ENCODE measurements at regions not wholly inside any gene's neighbourhood (a gene's known extent, or its start where the extent isn't known, plus 50 kb on each side); places are given as distances from the start of the nearest gene placed in this dataset.

DNA sequence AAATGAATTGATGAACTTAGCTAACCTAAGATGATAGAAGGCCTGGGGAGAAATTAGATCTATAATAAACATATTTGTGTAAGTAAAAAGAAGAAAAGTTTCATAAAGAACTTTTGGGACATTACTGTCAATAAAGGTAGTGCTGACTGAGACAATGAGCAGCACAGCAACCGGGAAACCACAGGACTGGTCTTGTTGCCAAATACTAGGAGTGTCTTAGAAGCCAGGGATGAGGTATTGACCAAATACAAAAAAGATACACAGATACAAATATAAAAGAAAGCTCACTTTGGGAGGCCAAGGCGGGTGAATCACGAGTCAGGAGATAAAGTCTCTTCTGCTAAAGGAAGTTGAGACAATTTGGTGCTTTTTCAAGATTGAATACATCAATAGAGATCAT, 362.4 kb upstream of the ZNF385D start:
- no peak for DNase-seq (ENCODE audit: low spot score)

DNA sequence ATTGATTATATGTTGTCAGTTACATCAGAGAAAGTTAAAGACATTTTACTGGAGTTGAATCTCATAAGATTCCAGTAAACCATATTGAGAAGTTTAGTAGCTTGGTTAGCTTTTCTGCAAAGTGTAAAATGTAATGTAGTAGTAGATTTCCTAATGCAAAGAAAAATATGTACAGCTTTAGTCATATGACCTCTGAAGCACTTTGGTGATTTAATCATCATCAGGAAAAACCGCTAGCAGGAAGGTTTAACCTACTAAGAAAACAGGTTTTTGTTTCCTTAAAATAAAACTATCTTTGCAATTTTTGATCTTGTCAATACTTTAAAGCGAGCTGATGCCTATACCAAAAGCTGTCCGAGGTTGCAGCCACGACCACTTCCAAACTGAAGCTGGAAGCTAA, 364.6 kb upstream of the ZNF385D start:
- no peak for DNase-seq (ENCODE audit: low spot score)

DNA sequence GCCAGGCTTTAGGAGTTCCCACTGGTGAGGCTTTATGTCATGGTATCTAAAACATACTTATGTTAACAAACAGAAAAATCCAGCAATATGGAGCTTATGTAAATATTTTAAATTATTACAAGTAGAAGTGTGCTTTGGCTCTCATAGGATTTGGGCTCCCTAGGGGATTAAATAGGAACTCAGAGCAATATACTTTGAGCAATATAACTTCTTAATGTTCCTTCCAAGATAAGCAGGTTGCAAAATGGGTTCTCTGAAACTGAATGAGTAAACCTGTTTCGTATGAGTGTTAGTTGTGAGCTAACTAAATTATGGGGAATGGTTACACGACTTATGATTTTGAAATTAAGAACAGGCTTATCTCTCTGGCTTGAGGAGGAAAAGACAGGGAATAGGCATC, 366.1 kb upstream of the ZNF385D start:
- no peak for DNase-seq (ENCODE audit: low spot score)

DNA sequence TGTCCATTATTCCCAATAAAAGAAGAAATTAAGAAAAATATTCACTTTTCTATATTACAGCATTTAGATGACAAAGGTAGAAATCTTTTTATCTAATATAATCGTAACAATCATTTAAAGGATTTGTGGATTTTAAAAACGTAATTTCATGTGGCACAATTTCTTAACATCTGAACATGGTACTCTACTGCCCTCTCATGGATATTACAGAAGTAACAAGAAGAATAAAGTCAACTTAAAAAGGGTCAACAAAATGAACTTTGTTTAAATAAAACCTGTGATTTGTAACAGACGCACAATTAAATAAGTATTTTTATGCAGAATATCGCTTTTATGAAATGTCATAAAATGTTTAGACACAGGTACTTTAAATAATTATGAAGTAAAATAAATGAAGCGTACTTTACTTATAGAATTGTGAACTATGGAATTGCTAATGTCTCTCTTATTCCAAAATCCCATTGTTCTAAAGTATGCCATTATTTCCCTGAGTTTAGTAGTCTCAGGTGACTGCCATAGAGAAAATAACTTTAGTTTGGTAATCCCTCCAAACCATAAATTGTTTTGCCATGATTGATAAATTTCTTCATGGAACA, 366.8 kb upstream of the ZNF385D start:
- DNase-seq (ENCODE audit: low spot score) = no peak

DNA sequence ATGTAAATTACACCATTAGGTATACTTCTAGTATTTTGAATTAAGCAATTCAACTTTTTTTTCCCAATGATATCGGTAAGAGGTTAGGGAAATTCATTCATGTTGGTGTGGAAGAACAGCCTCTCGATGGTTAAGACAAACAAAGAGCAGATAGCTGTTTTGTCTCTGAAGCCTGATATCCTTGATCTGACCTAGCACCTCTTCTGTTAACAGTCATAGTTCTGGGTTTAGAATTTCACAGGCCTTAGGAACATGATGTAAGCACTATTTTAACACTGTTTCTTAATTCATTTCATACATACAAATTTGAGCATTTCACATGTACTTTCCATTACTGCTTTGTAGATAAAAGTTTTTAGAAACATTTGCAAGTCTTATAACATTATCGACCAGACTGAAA, 367.5 kb upstream of the ZNF385D start:
- no peak for DNase-seq (ENCODE audit: low spot score)

DNA sequence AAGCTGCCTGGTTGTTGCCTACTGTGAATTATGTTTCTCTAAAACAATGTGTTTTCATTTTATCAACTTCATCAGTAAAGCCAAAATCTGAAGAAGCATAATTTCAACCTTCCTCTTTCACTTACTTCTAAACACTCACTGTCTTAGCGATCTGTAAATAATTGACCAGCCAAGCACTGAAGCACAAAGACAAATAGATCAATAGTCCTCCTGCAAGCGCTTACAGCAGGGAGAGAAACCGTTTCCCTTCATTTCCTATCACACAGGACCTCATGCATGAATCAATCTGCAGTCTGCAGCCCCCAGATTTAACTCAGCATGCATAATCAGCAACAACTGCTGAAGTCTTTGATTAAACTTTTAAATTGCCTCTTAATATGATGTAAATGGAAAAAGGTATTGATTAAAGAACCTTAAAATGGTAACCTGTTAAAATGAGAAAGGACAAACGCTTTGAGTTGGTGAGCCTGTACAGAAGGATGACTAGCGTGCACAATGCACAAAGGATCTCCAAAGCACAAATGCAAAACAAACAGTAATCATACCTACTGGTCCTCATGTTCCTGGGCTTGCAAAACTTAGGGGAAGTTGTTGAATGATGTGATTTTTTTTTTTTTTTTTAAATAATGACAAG, 370.2 kb upstream of the ZNF385D start:
- DNase-seq (ENCODE audit: low spot score) = no peak

DNA sequence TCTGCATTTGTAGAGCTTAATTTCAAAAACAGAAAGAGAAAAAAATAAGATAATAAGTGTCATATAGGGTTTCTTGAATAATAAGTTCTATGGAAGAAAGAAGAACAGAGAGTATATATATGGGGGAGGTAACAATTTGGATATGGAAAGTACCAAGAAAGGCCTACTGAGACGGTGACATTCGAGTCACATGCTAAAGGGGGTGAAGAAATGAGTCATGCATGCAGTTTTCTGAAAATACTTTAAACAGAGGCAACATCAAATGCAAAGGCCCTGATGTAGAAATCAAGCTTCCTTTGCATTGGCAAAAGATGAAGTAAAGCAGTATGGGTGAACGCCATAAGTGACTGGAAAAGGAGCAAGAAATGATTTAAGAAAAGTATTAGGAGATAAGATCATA, 371.6 kb upstream of the ZNF385D start:
- DNase-seq (ENCODE audit: low spot score) = no peak

DNA sequence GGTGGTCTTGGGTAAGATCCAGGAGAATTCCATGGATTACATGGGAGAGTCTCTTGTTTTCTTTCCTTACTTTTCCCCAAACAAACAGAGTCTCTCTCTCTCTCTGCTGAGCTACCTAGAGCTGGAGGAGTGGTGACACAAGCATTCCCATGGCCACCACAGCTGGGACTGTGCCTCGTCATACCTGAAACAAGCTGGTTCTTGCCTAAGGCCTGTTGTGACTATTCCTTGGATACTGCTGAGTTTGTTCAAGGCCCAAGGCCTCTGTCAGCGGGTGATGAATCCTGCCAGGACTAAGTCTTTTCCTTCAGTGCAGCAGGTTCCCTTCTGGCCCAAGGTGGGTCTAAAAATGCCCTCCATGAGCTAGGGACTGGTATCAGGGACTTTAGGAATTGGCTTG, 378.1 kb upstream of the ZNF385D start:
- DNase-seq (ENCODE audit: low spot score) = no peak

DNA sequence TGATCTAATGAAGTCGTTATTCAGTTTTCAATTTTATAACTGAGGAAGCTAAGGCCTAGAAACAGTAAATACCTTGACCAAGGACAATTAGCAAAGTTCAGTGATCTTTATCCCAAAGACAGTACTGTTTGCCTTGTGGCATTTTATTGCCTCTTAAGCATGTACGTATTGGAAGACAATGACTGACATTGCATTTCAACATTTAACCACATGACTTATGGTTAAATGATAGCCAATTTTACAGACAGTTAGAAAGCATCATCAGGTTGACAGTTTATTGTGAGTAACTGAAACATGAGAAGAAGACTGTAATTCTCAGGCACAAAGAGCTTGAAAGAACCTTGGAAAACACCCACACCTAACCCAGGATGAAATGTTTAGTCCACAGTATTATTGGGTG, 390.8 kb upstream of the ZNF385D start:
- no peak for DNase-seq (ENCODE audit: low spot score)

DNA sequence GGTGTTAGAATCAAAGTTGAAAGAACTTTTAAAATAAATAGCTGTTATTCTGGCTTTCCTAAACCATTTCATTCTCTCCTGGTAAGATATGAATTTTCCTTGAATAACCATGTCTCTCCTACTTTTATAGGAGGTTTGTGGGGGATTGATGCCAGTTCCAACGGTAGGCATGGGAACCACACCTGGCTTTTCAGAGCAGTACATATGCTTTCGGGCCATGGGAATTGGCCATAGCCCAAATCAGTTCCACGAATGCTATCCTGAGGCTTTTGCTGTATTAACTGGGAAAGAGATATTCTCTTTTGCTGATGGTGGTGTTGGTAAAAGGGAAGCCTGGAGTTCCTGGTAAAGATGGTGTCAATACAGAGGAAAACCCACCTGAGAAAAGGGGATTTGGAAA, 396.2 kb upstream of the ZNF385D start:
- DNase-seq (ENCODE audit: low spot score) = no peak

DNA sequence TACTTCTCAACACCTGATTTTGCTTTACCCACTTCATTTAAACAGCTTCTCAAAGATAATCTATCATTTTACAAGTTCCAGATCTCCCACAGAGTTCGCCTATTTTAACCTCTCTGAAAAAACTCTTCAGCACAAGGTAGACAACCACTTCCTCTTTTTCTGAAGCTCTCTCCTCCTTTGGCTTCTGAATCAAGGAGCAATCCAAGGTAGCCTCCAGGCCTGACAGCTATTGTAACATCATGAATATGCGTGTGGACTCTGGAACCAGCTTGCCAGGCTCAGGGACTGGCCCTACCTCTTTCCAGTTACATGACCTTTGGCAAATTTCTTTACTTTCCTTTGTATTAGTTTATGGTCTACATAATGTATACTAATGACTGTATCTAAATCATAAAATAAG, 405.9 kb upstream of the ZNF385D start:
- no peak for DNase-seq (ENCODE audit: low spot score)

DNA sequence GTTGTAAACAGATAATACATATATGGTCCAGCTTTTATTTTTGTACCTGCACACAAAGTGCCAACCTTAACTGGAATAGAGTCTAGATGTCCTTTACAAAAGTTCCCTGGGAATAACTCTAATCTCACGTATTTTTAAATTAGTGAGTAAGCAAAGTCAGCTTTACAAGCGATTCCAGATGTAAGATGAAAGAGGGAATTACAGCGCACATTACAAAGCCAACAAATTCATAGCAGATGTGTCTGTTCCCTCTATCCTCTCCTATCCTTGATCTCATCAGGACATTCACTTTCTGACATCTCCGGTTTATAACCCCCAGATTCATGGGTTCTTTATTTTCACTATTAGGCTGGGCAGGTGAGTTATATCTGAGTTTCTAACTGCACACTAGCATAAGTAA, 406.8 kb upstream of the ZNF385D start:
- DNase-seq (ENCODE audit: low spot score) = no peak

DNA sequence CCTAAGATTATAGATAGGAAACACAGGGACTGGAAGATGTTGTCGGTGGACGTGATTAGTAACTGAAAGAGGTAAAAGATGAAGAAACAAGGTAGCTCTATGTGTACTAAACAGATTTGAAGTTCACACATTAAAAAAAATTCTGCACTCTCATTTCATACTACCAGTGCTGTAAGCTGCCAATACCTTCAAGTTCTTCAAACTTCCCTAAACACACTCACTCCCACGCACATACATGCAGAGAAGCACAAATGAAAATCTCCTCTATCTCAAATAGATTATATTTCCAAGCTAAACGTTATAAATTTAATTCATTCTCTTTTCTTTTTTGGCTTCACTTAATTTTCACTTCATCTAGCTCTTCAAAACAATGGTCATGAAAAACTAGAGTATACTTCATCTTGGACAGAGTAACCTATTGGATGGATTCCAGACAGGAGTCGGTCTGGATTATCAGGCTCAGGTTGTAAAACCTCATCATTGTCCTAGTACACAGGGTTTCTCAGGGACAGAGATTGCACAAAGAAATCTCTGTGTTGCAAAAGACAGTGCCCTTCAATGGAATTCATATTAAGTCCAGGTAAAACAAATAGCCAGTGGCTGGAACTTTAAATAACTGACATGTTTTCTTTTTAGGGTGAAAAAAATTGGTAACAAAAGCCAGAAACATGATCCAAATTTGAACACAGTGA, 408.1 kb upstream of the ZNF385D start:
- DNase-seq (ENCODE audit: low spot score) = no peak

DNA sequence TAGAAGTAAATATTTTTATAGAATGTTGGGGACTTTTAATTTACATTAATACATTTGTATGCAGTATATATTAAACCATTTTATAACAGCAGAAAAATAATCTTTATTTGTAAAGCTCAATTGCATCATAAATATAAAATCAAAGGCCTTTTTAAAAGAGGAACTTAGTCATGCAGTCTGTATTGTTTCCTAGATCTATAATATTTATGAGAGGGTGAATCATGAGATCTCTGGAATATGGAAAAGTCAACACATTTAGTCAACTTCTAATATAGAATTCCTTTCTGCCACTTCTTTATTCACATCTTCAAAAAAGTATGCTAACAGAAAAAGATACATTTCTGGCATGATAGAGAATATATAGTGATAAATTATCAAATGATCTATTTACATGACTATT, 410.3 kb upstream of the ZNF385D start:
- no peak for DNase-seq (ENCODE audit: low spot score)

DNA sequence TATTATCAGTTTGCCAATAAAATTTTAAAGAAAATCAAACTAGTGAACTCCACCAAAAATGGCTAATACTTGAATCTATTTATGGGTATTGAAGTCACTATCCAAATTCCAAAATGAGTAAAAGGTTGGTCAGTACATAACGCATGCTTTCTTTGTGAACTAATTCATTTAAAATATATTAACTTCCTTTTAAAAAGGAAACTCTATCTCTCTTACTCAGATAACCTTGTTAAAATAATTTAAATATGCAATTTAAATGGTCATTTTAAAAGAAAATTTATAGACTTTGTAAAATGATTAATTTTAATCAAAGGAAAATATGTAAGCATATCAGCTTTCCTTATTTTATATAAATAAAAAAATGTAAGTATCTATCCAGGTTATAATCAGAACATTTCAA, 419.4 kb upstream of the ZNF385D start:
- DNase-seq (ENCODE audit: low spot score) = no peak

DNA sequence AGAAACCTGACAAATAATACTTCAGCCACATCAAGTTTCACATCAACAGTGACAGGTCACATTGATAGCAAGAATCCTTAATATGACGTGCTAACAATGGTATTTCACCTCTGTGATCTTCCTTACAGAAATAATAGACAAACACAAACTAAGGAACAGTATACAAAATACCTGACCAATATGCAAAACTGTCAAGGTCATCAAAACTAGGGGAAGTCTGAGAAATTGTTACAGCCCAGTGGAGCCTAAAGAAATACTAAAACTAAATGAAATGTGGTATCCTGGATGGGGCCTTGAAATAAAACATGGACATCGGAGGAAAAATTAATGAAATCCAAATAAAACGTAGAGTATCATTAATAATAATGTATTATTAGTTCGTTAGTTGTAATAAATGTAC, 422.0 kb upstream of the ZNF385D start:
- DNase-seq (ENCODE audit: low spot score) = no peak

DNA sequence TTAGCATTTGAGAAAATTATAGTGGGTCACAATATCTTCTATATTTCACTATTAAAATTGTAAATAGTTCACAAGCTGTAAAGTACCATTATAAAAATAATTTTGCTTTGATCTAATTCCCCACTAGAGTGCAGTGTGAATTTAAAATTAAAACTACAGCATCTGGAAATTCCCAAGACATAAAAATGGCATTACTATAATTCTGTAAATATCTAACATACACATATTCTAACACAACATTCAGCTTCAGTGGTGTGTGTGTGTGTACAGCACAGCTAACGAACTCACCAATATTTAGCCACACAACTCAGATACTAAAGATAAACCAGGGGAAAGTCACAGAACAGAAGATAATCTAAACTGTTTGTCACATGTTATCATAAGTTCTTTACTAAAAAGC, 424.9 kb upstream of the ZNF385D start:
- no peak for DNase-seq (ENCODE audit: low spot score)

DNA sequence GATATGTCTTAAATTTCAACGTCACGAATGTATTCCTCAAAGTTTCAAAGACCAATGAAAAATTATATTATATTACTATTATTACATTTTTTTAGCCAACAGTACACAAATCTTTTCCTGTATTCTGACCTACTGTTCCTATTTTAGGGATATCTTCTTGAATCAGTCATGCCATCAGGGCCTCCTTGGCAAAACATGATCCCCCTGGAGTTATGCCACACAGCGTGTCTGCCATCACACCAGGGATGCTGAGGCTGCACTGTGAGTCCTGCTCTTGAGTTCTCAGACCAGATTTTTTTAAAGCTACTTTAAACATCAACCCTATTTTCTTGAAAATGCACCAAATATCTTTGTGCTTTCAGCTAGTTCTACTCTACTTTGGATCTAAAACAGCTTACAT, 425.9 kb upstream of the ZNF385D start:
- DNase-seq (ENCODE audit: low spot score) = no peak

DNA sequence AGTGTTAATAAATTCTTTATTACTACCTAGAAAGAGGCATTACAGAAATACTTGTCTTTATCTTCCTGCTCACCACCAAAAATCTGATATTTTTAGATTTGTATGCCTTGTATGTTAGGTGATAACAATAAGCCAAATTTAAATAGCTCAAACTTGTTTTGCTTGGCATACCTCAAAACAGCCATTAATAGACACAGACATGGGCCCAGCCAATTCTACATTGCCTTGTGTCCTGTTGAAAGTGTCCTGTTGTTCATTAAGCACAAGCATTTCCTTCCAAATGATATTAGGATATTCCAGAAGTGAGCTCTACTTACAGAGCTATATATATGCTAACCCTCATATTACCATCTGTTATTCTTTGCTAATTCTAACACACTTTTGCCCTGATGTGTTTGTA, 438.6 kb upstream of the ZNF385D start:
- DNase-seq (ENCODE audit: low spot score) = no peak

DNA sequence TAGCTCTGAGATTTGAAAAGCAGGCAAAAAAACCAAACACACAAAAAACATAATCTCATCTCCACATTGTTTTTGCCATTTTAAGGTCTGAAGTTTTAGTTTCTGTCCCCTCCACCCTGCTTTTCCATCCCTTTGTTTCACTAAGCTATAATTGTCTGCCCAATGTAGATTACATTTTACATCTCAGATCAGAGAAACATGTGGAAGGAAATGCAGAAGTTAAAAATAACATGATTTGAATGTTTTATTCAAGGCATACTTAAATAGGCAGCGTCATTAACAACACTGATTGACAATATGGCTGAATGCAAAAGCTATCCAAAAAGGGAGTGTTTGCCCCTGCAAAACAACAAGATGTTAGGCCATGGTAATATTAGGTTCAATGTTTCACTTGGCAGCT, 448.1 kb upstream of the ZNF385D start:
- DNase-seq (ENCODE audit: low spot score) = no peak

DNA sequence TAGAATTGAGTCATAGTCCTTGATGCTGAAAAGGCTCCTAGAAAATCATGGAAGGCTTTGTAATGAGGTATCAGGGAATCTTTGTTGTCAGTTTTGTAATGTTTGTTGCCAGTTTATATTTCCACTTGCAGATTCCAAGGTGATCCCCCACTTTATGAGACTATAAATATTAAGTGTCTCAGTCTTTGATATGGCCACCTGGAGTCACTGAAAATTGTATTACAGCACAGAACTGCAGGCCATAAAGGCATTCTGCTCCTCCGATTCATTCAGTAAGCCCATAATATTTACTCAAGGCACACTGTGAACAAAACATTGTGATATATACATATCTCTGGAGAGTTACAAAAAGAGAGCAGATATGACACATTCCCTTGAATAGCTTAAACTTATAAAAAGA, 457.8 kb upstream of the ZNF385D start:
- DNase-seq (ENCODE audit: low spot score) = no peak

DNA sequence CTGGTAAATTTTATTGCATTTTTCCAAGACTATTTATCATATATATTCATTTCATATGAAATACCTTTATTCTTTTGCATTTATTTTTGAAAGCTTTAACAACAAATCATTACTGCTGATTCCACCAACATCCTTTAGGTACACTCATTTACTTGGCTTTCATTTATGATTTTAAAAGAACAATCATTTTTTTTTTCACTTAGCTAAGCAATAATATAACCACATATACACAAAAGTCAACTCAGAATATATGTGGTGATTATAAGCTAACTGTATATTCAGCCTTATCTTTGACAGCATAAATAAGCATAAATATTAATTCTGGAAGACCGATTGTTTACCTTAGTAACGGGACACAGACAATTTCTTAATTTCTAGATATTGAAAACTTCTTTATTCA, 458.6 kb upstream of the ZNF385D start:
- no peak for DNase-seq (ENCODE audit: low spot score)

DNA sequence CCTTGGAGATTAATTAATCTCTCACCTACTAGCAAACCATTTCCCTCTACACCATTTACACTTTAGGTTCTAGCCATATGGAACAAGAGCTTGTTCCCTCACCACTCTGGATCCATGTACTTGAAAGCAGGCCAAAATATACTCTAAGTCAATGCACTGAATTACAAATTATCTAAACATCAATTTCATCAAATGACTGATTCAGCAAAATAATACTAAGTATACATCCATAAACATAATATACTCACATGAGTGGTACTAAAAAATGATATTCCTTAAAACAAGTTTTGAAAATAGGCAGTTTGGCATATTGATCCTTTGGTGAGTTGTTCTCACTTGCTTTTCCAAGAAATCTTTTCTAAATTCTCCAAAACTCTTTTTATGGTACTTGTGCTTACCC, 459.7 kb upstream of the ZNF385D start:
- no peak for DNase-seq (ENCODE audit: low spot score)

DNA sequence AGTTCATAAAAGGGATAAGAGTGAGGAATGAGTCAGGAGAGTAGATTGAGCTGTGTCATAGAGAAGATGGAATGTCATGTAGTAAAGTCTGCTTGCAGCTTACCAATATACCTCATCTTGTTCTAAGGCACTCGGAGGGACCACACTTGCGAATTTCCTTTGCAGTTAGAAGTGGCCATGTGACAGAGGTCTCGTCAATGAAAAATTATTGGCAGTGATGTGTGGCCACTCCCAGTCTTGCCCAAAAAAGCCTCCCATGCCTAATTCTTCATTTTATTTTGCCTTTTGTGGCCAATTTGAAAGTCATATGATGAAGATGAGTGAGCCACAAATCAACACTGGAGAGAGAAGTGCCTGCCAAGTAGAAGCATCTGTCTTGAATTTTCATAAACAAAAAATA, 465.6 kb upstream of the ZNF385D start:
- no peak for DNase-seq (ENCODE audit: low spot score)
